ENCODE measurements at regions not wholly inside any gene's neighbourhood (a gene's known extent, or its start where the extent isn't known, plus 50 kb on each side); places are given as distances from the start of the nearest gene placed in this dataset.

- Histone ChIP-seq H3K27ac (ENCODE audit: insufficient read depth, low read length) (no peak overlapping the region), H4K8ac (ENCODE audit: low read depth in 2 of 2, low read length in 2 of 2) (no peak overlapping the region), H4K20me1 (ENCODE audit: insufficient read depth, low read length) (no peaks in the 10 kb centered on the region), H3K4ac (ENCODE audit: low read depth, low read length) (no peak overlapping the region), H2BK120ac (ENCODE audit: low read depth, low read length) (no peak overlapping the region), H3K56ac (ENCODE audit: extremely low read depth, insufficient read depth, low read length) (no peak overlapping the region), H2AK9ac (replicated peaks; ENCODE audit: low read depth, low read length, poor library complexity) (no peak overlapping the region), H2BK5ac (ENCODE audit: low read depth, low read length, poor library complexity, severe bottlenecking) (no peak overlapping the region), H2AK5ac (ENCODE audit: low read depth, low read length) (no peak overlapping the region), H3K18ac (ENCODE audit: low read depth, low read length) (no peak overlapping the region), H3K4me2 (ENCODE audit: low read depth, low read length) (no peak overlapping the region), H3K9me1 (ENCODE audit: insufficient read depth, low read length) (no peaks in the 10 kb centered on the region), H3K4me3 (ENCODE audit: insufficient read depth, low read depth, low read length) (no peak overlapping the region), H3K4me1 (ENCODE audit: control insufficient read depth, insufficient read depth, low read length) (no peaks in the 10 kb centered on the region), H3K23ac (ENCODE audit: low read depth, low read length) (no peak overlapping the region), H3K9ac (ENCODE audit: low read depth, low read length) (no peak overlapping the region), H3K27me3 (ENCODE audit: control insufficient read depth, insufficient read depth, low read length) (no peaks in the 10 kb centered on the region), H2AFZ (replicated peaks; ENCODE audit: low read length, poor library complexity) (no peak overlapping the region), H3K79me1 (ENCODE audit: low read depth in 1 of 2, low read length in 2 of 2) (no peaks in the 10 kb centered on the region), H3K9me3 (ENCODE audit: control insufficient read depth, insufficient read depth, low read length) (no peaks in the 10 kb centered on the region), H2BK15ac (ENCODE audit: low read depth, low read length) (no peak overlapping the region), H3K36me3 (ENCODE audit: control insufficient read depth, insufficient read depth, low read length) (no peaks in the 10 kb centered on the region), H4K5ac (ENCODE audit: low read depth, low read length) (no peak overlapping the region), H3K14ac (replicated peaks; ENCODE audit: low read depth, low read length) (no peak overlapping the region), H2BK20ac (ENCODE audit: low read depth, low read length) (no peak overlapping the region), H4K91ac (ENCODE audit: insufficient read depth, low read depth, low read length) (no peak overlapping the region)
- CTCF ChIA-PET, result no interaction called here
- BruUV-seq (replicated peaks), result no TSS peak
- intact Hi-C loops (cut with micrococcal nuclease) (no loop called here), in situ Hi-C loops (cut with MboI; ENCODE audit: low sequenced_read_pairs) (no loop called here), dilution Hi-C loops (cut with HindIII; ENCODE audit: low sequenced_read_pairs, unreplicated experiment) (no loop called here)
- ATAC-seq (ENCODE audit: low read depth) (no peak), DNase-seq (no peak)
- TF ChIP-seq BHLHE40 (IDR thresholded peaks at IDR 0.05; ENCODE audit: low read depth, low read length) (no peak), RCOR1 (IDR thresholded peaks at IDR 0.05; ENCODE audit: insufficient replicate concordance, low read length) (no peak), CEBPB (IDR thresholded peaks at IDR 0.05; ENCODE audit: low read depth, low read length) (no peak), FOS (IDR thresholded peaks at IDR 0.05; ENCODE audit: low read depth, low read length) (no peak), MAZ (IDR thresholded peaks at IDR 0.05; ENCODE audit: borderline replicate concordance, low read depth, low read length) (no peak)
- POLR2A ChIA-PET (ENCODE audit: unreplicated experiment), result no interaction called here
Measured at GRCh38 chr2:187037310-187037709, 188.3 kb upstream of the ZSWIM2 start.
